Chondrocyte (in vitro differentiated cells): ENCODE measurements at regions not wholly inside any gene's neighbourhood (a gene's known extent, or its start where the extent isn't known, plus 50 kb on each side); places are given as distances from the start of the nearest gene placed in this dataset.

Source experiments
- DNase-seq: peaks from one replicate; pipeline ENCODE4 v3.0.0; 2021; ENCODE audit warnings: mixed read lengths, low spot score
- H3K27ac Mint-ChIP-seq: one replicate; pipeline ENCODE4 v1.8.0; 2021; ENCODE audit warnings: mild to moderate bottlenecking, moderate library complexity, mixed read lengths; ENCODE audit not compliant: unreplicated experiment
- H3K27me3 Mint-ChIP-seq: 2 replicates; pipeline ENCODE4 v1.8.0; 2021; ENCODE audit warnings: low read depth, mixed read lengths
- H3K36me3 Mint-ChIP-seq: 2 replicates; pipeline ENCODE4 v1.8.0; 2021; ENCODE audit warnings: low read depth, mixed read lengths
- H3K4me1 Mint-ChIP-seq: 2 replicates; pipeline ENCODE4 v1.8.0; 2021; ENCODE audit warnings: low read depth, mild to moderate bottlenecking, mixed read lengths
- H3K4me3 Mint-ChIP-seq: one replicate; pipeline ENCODE4 v1.8.0; 2021; ENCODE audit warnings: mild to moderate bottlenecking, moderate library complexity, mixed read lengths; ENCODE audit not compliant: unreplicated experiment
- H3K9me3 Mint-ChIP-seq: 2 replicates; pipeline ENCODE4 v1.8.0; 2021; ENCODE audit warnings: low read depth, mixed read lengths
- CTCF ChIP-seq: fragments of 200-600 bp; sonication (generic); IDR thresholded peaks from 2 replicates; pipeline ENCODE4 v1.5.0; 2021; ENCODE audit warnings: antibody characterized with exemption, mild to moderate bottlenecking, moderate library complexity

- no peak for TF ChIP-seq CTCF
- Mint-ChIP-seq H3K4me3 (peak overlapping the region; percentile 4), H3K36me3 (no peaks in the 10 kb centered on the region), H3K27ac (peak overlapping the region; percentile 95), H3K9me3 (peaks cover 2% of the 10 kb centered on the region), H3K4me1 (peaks cover 62% of the 10 kb centered on the region), H3K27me3 (no peaks in the 10 kb centered on the region)
- DNase-seq = no peak
Measured at GRCh38 chr14:64645220-64645892, 58.9 kb upstream of the PLEKHG3 start.

- DNase-seq = no peak
- no peak for TF ChIP-seq CTCF
- Mint-ChIP-seq H3K4me1 (peaks cover 65% of the 10 kb centered on the region), H3K36me3 (no peaks in the 10 kb centered on the region), H3K4me3 (peak overlapping the region; percentile 4), H3K27ac (peak overlapping the region; percentile 95), H3K9me3 (peaks cover 2% of the 10 kb centered on the region), H3K27me3 (no peaks in the 10 kb centered on the region)
Measured at GRCh38 chr14:64646103-64646502, 58.1 kb upstream of the PLEKHG3 start.

- H3K9me3 Mint-ChIP-seq = peaks cover 2% of the 10 kb centered on the region
- H3K27ac Mint-ChIP-seq = peak overlapping the region; percentile 49
- no peaks in the 10 kb centered on the region for H3K27me3 Mint-ChIP-seq
- peaks cover 75% of the 10 kb centered on the region for H3K4me1 Mint-ChIP-seq
- H3K36me3 Mint-ChIP-seq = no peaks in the 10 kb centered on the region
- TF ChIP-seq CTCF = no peak
- no peak for DNase-seq
- H3K4me3 Mint-ChIP-seq = no peak overlapping the region
Measured at GRCh38 chr14:64649383-64649998, 54.7 kb upstream of the PLEKHG3 start.

GRCh38 chr14:64653900-64654245 is 50.4 kb upstream of the PLEKHG3 start:
- no peaks in the 10 kb centered on the region for H3K36me3 Mint-ChIP-seq
- H3K27me3 Mint-ChIP-seq = no peaks in the 10 kb centered on the region
- no peak for TF ChIP-seq CTCF
- H3K27ac Mint-ChIP-seq = peak overlapping the region; percentile 96
- peak overlapping the region; percentile 0 for H3K4me3 Mint-ChIP-seq
- DNase-seq = no peak
- peaks cover 57% of the 10 kb centered on the region for H3K4me1 Mint-ChIP-seq
- peaks cover 2% of the 10 kb centered on the region for H3K9me3 Mint-ChIP-seq

- H3K4me3 Mint-ChIP-seq = peak overlapping the region; percentile 45
Measured at GRCh38 chr14:64654246-64654900, 49.9 kb upstream of the PLEKHG3 start.

More at GRCh38 chr14:64654246-64654900, 49.9 kb upstream of the PLEKHG3 start:
- H3K4me1 Mint-ChIP-seq = peaks cover 57% of the 10 kb centered on the region
- no peaks in the 10 kb centered on the region for H3K27me3 Mint-ChIP-seq
- H3K27ac Mint-ChIP-seq = peak overlapping the region; percentile 96
- DNase-seq = no peak
- TF ChIP-seq CTCF = no peak
- H3K9me3 Mint-ChIP-seq = peaks cover 2% of the 10 kb centered on the region
- H3K36me3 Mint-ChIP-seq = no peaks in the 10 kb centered on the region
